Peyer's patch (tissue), 4 donors: ENCODE measurements at regions not wholly inside any gene's neighbourhood (a gene's known extent, or its start where the extent isn't known, plus 50 kb on each side); places are given as distances from the start of the nearest gene placed in this dataset.

ENCODE experiments used
- DNase-seq, 3 donors: peaks; one replicate each; pipeline ENCODE4 v3.0.0-alpha.2; 2017 to 2019
- H3K27ac ChIP-seq, 4 donors: fragments of 200-600 bp; sonication (generic); one replicate each; pipeline ENCODE4 v1.5.1; 2016 to 2019
- H3K27me3 ChIP-seq, 2 donors: fragments of 200-600 bp; sonication (generic); one replicate each; pipeline ENCODE4 v1.5.1; 2019
- H3K36me3 ChIP-seq, 3 donors: fragments of 200-600 bp; sonication (generic); one replicate each; pipeline ENCODE4 v1.5.1; 2016 to 2019
- H3K4me1 ChIP-seq, 4 donors: fragments of 200-600 bp; sonication (generic); one replicate each; pipeline ENCODE4 v1.5.1; 2016 to 2019
- H3K4me3 ChIP-seq, 4 donors: fragments of 200-600 bp; sonication (generic); 1 replicate in 3 of 4; 2 replicates in 1 of 4; pipeline ENCODE4 v1.5.1; 2016 to 2019; ENCODE audit warnings: mild to moderate bottlenecking in 1 of 4
- H3K9me3 ChIP-seq, 4 donors: fragments of 200-600 bp; sonication (generic); one replicate each; pipeline ENCODE4 v1.5.1; 2016 to 2019; ENCODE audit warnings: mild to moderate bottlenecking in 1 of 4
- CTCF ChIP-seq, 6 experiments: fragments of 450-650 bp in 4 of 6; fragments of 200-600 bp in 2 of 6; sonication (generic) in 1 of 6; IDR thresholded peaks; one replicate each; pipeline ENCODE4 v1.5.1; 2017 to 2019; ENCODE audit warnings: antibody characterized with exemption in 6 of 6, mild to moderate bottlenecking in 3 of 6, moderate library complexity in 1 of 6
- POLR2A ChIP-seq, 2 donors: fragments of 450-650 bp; IDR thresholded peaks; one replicate each; pipeline ENCODE4 v1.5.1; 2017; ENCODE audit warnings: antibody characterized with exemption in 2 of 2, mild to moderate bottlenecking in 2 of 2, moderate library complexity in 2 of 2

GRCh38 chr14:62098357-62098756, 336.1 kb downstream of the SNAPC1 start:
- no peak overlapping the region for H3K27ac ChIP-seq
- no peaks in the 10 kb centered on the region for H3K9me3 ChIP-seq
- no peaks in the 10 kb centered on the region for H3K27me3 ChIP-seq
- no peak overlapping the region for H3K4me3 ChIP-seq
- DNase-seq, result no peak
- no peak for TF ChIP-seq CTCF (IDR thresholded peaks at IDR 0.05)
- no peak for TF ChIP-seq POLR2A (IDR thresholded peaks at IDR 0.05)
- H3K4me1 ChIP-seq, result no peaks in the 10 kb centered on the region
- no peaks in the 10 kb centered on the region for H3K36me3 ChIP-seq

- H3K9me3 ChIP-seq, result no peaks in the 10 kb centered on the region
- H3K27me3 ChIP-seq, result no peaks in the 10 kb centered on the region
- no peak for TF ChIP-seq POLR2A (IDR thresholded peaks at IDR 0.05)
- no peaks in the 10 kb centered on the region for H3K36me3 ChIP-seq
- H3K4me1 ChIP-seq, result no peaks in the 10 kb centered on the region
- DNase-seq, result no peak
- no peak overlapping the region for H3K4me3 ChIP-seq
- H3K27ac ChIP-seq, result no peak overlapping the region
Observed at GRCh38 chr14:62099091-62099490, 336.9 kb downstream of the SNAPC1 start.

- no peaks in the 10 kb centered on the region for H3K9me3 ChIP-seq
- H3K4me3 ChIP-seq, result no peak overlapping the region
- no peak overlapping the region for H3K27ac ChIP-seq
- no peaks in the 10 kb centered on the region for H3K4me1 ChIP-seq
- TF ChIP-seq POLR2A (IDR thresholded peaks at IDR 0.05) (no peak), CTCF (IDR thresholded peaks at IDR 0.05) (no peak)
- no peaks in the 10 kb centered on the region for H3K27me3 ChIP-seq
- DNase-seq, result no peak
- no peaks in the 10 kb centered on the region for H3K36me3 ChIP-seq
Observed at GRCh38 chr14:62101189-62101588, 339.0 kb downstream of the SNAPC1 start.

GRCh38 chr14:62101673-62102348, 339.6 kb downstream of the SNAPC1 start:
- no peak overlapping the region for H3K4me3 ChIP-seq
- TF ChIP-seq CTCF (IDR thresholded peaks at IDR 0.05), result no peak
- TF ChIP-seq POLR2A (IDR thresholded peaks at IDR 0.05), result no peak
- no peaks in the 10 kb centered on the region for H3K36me3 ChIP-seq
- H3K9me3 ChIP-seq, result no peaks in the 10 kb centered on the region
- H3K27me3 ChIP-seq, result no peaks in the 10 kb centered on the region
- H3K4me1 ChIP-seq, result no peaks in the 10 kb centered on the region
- no peak for DNase-seq
- no peak overlapping the region for H3K27ac ChIP-seq

GRCh38 chr14:62102349-62102725, 340.1 kb downstream of the SNAPC1 start:
- Histone ChIP-seq H3K4me3 (no peak overlapping the region), H3K4me1 (no peaks in the 10 kb centered on the region), H3K27me3 (no peaks in the 10 kb centered on the region), H3K27ac (no peak overlapping the region), H3K9me3 (no peaks in the 10 kb centered on the region), H3K36me3 (no peaks in the 10 kb centered on the region)
- no peak for TF ChIP-seq CTCF (IDR thresholded peaks at IDR 0.05)
- no peak for TF ChIP-seq POLR2A (IDR thresholded peaks at IDR 0.05)
- no peak for DNase-seq

GRCh38 chr14:62103464-62103863, 341.2 kb downstream of the SNAPC1 start:
- TF ChIP-seq POLR2A (IDR thresholded peaks at IDR 0.05) (no peak), CTCF (IDR thresholded peaks at IDR 0.05) (no peak)
- Histone ChIP-seq H3K27me3 (no peaks in the 10 kb centered on the region), H3K4me3 (no peak overlapping the region), H3K9me3 (no peaks in the 10 kb centered on the region), H3K36me3 (no peaks in the 10 kb centered on the region), H3K27ac (no peak overlapping the region), H3K4me1 (no peaks in the 10 kb centered on the region)
- DNase-seq, result no peak
